ENCODE measurements at regions not wholly inside any gene's neighbourhood (a gene's known extent, or its start where the extent isn't known, plus 50 kb on each side); places are given as distances from the start of the nearest gene placed in this dataset.
"Not testable (repeated sequence)": the region's sequence is repeated elsewhere in the genome, so short reads cannot be mapped to it uniquely, and the experiment has no call there.

DNA sequence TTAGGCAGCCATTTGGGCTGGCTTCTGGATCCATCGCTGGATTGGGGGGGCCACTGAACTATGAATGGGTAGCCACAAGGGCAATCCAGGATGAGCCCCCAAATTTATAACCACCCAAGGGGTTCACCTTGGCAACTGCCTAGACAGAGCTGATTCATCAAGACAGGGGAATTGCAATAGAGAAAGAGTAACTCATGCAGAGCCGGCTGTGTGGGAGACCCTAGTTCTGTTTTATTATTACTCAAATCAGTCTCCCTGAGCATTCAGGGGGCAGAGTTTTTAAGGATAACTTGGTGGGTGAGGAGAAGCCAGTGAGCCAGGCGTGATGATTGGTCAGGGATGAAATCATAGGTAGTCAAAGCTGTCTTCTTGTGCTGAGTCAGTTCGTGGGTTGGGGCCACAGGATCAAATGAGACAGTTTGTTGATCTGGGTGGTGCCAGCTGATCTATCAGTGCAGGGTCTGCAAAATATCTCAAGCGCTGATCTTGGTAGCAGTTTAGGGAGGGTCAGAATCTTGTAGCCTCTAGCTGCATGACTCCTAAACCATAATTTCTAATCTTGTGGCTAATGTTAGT lies 57.9 kb downstream of the DNAJB9 start:
- DNase-seq: no peak

DNA sequence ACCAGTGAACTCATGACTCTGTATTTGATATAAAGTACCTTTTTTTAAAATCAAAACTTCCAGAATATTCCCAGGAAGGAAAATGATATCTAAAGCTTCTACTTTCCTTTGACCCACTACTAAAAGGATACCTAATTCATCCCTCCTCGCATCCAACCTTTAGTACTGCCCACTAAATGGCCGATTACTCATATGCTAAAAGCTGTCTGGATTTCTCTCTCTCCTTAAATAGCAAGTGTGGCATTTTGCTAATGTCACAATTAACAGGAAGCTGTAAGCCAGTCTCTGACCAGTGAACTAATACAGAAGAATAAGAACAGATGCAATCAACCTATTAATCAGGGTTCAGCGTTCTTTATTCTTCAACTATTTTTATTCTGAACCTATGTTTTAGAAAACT lies 59.0 kb downstream of the DNAJB9 start:
- no peak for DNase-seq

DNA sequence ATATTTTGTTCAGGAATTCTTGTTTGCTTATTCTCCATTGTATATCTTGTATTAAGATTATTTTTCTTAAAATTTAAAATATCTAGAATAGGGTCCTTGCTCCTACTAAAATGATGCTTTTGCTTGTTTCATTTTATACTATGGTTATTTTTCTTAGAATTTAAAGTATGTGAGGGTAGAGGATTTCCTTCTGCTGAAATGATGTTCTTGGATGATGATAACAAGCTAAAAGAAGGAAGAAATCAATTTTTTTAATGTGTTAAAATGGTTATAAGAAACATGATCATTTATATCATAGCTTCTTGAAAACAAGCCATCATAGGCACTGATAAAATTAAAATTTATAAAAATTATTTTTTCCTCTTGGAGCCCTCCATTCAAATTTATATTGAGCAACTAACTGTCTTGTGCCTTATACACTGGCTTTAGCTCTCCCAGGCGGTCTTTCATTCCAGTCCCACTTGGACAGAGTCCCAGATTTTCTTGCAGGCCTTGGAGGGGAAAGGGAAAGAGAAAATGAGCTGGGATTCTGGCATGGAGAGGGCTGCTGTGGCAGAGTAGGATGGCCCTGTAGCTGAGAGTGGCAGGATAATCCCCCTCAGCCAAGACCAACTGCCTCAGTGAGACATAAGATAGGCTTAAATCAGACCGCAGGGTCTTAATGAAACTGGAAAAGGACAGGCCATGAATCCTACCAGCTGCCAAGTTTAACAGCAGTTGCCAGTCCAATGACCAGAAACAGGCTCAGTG lies 60.2 kb downstream of the DNAJB9 start:
- DNase-seq: no peak

DNA sequence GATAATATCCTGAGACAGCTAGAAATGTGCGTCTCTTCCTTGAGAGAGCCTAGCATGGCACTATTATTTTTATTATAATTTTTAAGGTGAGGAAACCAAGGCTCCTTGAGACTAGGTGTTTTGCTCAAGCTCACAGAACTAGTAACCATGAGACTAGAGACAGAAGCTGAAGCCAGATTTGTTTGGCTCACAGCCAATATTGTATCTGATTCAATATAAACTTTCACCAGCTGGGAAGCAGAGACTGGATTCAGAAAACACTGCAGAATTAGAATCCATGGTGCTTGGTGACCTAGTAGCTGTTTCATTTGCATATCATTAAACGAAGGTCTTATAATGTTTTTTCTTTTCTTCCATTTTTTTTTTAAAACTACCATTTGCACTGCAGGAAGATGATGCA lies 64.4 kb downstream of the DNAJB9 start:
- no peak for DNase-seq

DNA sequence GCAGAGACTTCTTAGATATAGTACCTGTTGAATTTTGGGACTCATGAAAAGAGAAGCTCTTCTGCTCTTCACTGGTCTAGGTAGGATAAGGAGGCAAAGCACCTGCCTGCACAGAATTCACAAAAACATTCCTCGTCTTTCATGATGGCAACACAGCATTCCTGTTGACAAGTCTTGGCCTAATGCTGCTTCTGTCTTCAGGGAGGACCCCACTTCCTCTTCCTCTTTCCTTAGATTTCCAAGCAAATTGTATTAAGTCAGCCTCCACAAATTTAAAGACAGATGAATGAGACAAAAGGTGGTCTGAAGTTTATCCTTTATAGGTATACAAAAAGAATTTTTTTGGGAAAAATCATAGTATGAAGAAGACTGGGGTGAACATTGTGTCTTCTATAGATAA lies 64.9 kb downstream of the DNAJB9 start:
- DNase-seq: no peak

DNA sequence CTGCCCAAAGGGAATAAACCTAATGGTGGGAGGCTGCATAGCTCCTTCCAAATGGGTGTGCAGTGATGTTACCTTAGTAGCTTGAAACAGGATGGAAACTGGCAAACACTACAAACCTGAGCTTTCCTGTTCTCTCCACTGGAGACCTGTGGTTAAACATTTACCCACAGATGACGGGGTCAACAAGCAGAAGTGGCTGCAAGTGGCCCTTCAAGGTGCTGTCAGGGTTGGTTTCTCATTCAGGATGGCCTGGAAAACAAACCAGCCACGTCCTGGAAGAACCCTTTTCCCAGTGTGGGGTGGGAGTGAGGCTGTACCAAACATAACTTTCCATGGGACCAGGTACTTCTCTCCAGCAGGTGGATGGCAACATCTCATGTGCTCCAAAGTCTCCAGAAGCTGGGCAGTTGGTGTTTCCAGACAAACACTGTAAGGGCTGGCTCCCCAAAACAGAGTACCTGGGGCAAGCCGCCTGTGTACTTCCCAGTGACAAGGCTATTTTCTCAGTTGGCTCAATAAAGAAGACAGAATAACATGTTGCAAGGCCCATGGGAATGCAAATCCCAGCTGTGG lies 67.5 kb downstream of the DNAJB9 start:
- no peak for DNase-seq

DNA sequence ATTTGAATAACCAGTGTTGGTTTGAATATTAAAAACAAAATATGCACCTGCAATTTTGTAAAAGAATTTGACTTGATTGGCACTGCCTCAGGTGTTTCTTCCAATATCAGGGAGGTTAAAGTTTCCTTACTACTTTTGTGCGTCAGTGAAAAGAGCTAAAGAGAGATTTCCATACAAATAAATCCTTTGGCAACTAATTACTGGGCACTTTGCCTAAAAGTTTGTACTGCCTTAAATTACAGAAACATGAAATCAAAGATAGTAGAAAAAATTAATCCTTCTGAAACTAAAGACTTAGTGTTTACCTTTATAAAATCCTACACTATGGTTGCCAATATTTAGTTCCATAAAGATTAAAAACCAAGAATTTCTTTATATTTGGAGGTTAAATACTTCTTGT lies 72.5 kb downstream of the DNAJB9 start:
- no peak for DNase-seq

DNA sequence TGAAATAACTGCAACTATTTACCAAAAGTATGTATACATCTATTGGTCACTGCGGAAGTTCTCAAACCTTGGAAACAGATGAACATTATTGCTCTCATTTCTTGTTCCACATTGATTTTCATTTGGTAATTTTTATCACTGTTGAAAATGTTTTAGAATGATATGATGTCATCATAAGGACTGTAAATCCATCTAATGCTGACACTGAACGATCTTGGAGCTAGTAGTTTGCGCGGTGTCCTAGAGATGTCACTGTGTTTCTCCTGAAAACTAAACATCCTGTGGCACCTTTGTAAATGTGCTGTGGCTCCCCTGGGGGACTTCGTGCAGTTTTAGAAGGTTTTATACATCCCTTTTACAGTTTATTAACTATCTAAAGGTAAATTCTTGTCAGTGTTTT lies 73.5 kb downstream of the DNAJB9 start:
- no peak for DNase-seq

DNA sequence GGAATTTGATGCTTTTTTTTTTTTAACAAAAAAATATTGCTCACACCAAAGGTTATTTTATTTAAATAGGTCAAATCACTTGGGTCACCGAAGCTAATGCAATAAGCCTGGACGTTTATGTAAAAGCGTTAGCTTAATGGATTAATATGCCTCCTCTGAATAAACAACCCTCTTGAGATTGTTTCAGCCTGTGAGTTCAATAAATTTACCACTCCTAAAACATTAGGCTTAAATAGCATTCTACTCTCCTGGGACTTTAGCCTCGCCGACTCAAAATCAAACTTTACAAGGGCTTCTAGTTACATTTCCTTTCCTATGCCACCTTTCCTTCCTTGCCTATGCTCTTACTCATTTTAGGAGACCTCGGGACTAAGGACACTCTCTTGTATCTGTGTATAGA lies 79.3 kb downstream of the DNAJB9 start:
- no peak for DNase-seq

DNA sequence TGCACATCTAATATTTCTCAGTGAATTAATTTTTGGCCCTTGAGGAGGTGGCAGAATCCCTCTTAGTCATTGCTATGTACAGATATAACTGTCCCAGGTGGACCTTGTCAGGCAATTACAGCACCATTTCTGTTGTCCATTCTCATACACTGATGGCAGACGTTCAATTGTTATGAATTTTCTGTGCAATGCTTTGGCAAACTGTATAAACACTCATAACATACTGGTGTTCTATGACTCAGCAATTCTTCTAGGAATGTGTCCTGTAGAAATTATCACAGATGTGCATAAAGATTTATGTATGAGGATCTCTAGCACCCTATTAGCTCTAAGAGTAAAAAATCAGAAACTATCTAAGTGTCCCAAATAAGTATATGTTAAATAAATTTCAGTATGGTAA lies 80.8 kb downstream of the DNAJB9 start:
- DNase-seq: no peak

DNA sequence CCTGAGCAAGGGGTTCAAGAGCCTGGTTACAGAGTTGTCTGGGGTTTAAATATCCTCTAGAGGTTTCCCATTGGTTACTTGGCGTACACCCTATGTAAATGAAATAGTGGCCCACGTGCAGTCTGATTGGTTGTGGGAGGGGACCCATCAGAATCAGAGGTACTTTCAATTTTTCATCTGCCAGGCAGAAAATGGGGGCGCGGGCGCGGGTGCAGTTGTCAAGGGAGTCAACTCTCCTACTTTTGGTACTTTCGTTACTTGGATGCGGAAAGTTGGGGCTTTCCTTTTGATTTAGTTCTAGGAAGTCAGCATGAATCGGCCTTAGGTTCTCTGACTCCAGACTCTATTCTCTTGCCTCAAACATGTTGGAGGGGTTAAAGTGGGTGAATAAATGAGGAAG lies 83.2 kb downstream of the DNAJB9 start:
- DNase-seq: no peak

DNA sequence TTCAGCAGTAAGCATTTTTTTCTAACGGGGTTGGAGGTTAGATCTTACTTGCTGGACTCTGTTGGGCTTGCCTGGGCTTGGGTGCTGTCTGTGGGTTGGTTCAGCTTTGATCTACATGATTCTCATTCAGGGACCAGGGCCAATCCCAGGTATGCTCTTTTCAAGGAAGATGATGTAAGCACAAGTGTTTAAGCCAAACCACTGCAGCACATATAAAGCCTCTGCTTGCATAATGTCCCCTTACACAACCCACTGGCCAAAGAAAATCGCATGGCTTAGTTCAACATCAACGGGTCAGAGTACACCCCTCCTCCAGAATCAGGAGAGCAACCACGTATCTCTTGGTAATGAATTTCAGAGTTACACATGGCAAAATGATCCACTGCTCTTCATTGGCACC lies 83.9 kb downstream of the DNAJB9 start:
- DNase-seq: no peak

DNA sequence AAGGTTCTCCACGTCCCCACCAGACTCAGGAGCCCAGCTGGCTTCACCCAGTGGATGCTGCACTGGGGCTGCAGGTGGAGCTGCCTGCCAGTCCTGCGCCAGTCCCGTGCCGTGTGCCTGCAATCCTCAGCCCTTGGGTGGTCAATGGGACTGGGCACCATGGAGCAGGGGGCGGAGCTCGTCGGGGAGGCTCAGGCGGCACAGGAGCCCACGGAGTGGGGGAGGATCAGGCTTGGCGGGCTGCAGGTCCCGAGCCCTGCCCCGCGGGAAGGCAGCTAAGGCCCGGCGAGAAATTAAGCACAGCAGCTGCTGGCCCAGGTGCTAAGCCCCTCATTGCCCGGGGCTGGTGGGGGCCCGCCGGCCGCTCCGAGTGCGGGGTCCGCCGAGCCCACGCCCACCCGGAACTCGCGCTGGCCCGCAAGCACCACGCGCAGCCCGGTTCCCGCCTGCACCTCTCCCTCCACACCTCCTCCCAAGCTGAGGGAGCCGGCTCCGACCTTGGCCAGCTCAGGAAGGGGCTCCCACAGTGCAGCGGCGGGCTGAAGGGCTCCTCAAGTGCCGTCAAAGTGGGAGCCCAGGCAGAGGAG lies 87.6 kb downstream of the DNAJB9 start:
- not testable (repeated sequence) for DNase-seq

DNA sequence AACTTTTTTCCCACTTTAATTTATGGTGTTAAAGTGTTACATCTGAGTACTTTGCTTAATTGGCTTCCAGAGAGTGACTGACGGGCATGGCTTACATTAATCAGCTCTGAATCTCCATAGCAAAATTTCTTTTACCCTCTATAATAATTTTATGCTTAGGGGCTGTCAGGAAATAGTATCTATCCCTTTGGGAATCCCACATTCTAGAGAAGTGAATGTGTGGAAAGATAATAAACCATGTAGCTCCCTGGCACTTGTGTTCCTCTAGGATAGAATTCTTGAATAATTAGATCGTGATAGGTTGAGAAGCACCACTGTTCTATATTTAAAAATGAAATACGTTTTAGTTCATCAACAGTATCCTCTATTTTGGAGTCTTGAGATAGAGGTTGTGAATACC lies 89.6 kb downstream of the DNAJB9 start:
- no peak for DNase-seq

DNA sequence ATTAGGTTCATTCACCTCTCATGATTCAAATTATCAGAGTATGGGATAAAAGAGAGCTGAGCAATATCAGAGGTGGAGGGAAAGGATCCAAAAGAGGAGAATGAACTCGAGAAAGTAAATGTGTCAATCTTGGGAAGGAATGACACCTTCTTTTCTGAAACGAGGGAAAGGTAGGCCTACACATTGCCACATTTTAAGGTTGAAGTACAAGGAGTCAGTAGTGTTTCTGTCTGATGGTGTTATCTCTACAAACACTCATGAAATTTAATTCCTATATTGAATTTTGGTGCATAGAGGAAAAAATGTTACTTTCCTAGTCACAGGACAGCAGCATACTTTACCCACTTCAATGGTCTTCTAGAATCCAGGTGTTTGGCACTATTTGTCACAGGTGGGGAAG lies 90.2 kb downstream of the DNAJB9 start:
- no peak for DNase-seq

DNA sequence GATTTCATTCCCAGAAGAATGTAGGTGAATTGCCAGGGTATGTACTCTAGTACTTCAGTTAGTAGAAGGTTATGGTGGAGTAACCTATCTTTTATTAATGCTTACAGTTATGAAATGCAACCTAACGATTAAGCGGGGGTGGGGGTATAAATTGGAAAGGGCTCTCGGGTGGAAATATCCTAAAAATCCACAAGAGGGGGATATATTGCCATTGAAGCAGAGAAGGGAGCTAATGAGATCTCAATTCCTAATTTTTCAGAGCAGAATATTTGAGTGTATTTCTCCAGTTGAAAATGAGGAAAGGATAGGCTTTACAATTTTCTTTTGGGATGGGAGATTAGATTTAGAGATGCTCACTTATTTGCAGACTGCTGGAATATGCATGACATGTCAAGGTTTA lies 90.8 kb downstream of the DNAJB9 start:
- no peak for DNase-seq

DNA sequence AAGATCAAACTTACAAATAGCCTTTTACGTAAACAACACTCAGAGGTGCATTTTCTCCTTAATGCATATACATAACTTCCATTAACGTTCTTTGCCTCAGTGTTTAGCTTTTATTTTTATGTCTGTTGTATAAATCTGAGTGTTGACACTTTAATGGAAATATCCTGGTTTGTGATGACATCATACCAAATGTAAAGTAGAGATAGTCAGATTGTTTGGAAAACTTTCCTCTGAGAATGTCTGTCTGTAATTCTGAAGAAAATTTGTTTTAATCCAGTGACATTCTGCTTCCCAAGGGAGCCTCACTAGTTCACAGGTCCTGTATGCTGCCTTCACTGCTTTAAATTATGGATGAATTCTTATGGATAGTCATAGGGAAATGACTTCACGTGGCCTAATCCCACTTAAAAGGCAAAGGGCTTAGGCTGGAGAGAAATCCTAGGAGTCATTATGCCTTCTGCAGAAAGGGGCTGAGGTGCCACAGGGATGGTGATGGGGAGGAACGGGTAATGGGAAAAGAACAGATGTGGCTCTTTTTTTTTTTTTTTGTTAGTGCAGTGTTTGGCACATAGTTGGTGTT lies 93.2 kb downstream of the DNAJB9 start:
- no peak for DNase-seq

DNA sequence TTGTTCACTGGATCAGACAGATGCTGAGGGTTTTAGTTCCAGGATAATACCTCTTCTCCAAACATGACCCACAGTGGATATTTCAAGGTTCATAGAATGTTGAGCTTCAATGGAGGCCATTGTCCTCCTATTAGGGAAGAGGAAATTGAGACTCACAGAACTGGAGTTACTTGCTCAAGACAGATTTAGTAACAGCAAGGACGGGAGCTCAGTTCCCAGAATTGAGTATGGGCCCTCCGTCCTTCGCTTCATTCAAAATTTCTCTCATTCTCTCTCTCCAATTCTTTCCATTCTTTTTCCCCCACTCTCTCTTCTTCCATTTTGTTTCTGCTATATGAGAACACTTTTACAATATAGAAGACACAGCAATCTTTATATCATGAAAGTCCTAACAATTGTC lies 94.0 kb downstream of the DNAJB9 start:
- no peak for DNase-seq

DNA sequence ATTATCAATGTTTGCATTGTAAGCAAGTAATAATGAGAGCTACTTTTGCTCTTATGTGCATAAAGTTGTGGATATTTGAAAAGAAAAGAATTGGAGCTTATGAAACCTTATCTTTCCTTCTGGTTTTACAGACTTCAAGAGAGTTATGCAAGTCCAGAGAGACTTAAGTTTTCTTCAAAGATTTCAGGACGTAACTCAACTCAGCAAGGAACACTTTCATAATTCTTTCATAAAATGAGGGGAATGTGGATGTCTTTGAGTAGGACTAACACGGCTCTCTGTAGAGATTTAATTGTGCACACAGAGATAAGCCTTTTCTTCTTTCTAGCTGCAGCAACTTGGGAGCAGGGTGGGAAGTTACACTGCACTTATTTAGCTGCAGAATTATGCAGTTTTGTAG lies 97.5 kb downstream of the DNAJB9 start:
- DNase-seq: no peak

DNA sequence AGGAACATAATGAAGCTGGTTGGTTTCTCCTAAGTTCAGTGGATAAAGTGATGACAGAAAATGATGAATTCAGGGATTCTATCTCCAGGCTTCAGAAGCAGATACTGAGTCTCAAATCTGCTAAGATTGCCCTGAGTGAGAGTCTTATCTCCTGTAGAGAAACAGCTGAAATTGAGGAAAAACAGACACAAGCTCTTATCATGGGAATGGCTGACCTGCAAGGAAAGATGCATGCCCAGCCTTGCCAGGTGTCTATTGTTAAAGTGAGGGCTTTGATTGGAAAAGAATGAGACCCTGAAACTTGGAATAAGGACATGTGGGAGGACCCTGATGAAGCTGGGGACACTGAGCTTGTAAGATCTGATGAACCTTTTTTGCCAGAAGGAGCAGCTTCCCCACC lies 100.3 kb downstream of the DNAJB9 start:
- DNase-seq: no peak

DNA sequence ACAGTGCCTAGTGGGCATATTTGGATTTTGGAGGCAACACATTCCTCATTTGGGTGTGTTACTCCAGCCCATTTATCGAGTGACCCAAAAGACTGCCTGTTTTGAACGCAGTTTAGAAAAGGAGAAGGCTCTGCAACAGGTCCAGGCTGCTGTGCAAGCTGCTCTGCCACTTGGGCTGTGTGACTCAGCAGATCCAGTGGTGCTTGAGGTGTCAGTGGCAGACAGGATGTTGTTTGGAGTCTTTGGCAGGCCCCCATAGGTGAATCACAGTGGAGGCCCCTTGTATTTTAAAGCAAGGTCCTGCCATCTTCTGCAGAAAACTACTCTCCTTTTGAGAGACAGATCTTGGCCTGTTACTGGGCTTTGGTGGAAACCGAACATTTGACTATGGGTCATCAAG lies 104.0 kb downstream of the DNAJB9 start:
- not testable (repeated sequence) for DNase-seq

DNA sequence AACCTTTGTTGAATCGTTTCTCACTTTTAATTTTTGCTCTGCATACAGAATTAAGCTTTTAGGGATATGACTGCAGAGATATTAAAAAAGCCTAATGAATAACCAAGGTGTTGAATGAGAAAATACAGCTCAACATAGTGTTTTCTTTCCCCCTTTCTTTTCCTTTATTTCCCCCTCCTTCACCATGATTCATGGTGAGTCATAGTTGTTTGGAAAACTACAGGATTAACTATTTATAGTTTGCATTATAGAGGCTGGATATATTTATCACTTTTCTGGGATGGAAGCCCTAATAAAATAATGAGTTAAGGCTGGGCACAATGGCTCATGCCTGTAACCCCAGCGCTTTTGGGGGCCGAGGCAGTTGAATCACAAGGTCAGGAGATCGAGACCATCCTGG lies 115.0 kb downstream of the DNAJB9 start:
- DNase-seq: no peak

DNA sequence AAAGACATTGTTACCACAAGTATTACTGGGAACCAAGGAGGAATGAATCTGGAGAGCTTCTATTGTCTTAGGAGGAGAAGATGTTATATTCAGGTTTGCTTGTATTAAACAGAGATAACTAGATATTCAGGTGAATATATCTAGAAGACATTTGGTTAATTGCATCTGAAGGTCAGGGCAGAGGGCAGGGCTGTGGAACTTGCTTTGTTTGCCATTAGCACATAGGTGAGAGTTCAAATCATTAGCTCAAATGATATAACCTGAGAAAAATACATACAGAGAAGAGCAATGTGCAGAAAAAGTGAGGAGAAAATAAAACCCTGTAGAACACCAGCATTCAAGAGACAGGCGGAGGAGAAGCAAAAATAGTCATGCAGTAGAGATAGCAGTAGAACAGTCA lies 116.8 kb downstream of the DNAJB9 start:
- DNase-seq: no peak

DNA sequence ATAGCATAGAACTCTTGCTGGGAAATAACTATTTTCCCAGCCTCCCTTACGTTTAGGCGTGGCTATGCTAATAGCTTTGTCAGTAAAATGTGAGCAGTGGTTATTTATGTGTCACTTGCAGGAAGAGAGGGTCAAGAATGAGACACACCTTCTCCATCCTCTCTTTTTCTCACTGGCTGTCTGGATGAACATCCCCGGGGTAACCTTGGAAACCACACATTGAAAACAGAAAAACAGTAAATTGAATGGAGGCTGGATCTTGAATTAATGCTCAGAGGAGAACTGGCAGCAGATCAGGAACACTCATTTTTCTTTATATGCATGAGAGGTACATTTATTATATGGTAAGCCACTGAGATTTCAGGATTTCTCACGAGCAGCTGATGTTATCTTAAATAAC lies 127.6 kb downstream of the DNAJB9 start:
- no peak for DNase-seq

Data from islet precursor cell (in vitro differentiated cells).